ENCODE measurements at regions not wholly inside any gene's neighbourhood (a gene's known extent, or its start where the extent isn't known, plus 50 kb on each side); places are given as distances from the start of the nearest gene placed in this dataset.

- CTCF ChIA-PET = interaction anchor here (0.6 to 2.1 kb wide), 5 partner anchors 12 to 147 kb away, joined by 3 to 11 read pairs (median 3); no protein-coding TSS in a partner anchor
- no peak for DNase-seq (ENCODE audit: low read depth in 1 of 2, low spot score in 1 of 2)
- TF ChIP-seq ZFP36 (IDR thresholded peaks at IDR 0.05; ENCODE audit: borderline replicate concordance, partially characterized antibody) (no peak), EHMT2 (IDR thresholded peaks at IDR 0.05; ENCODE audit: low read depth) (no peak), MYC (IDR thresholded peaks at IDR 0.05; ENCODE audit: borderline replicate concordance, low read length) (no peak), HES2 (IDR thresholded peaks at IDR 0.05) (no peak), FOXS1 (CRISPR knock-in tag; IDR thresholded peaks at IDR 0.05) (no peak), ZNF302 (CRISPR knock-in tag; IDR thresholded peaks at IDR 0.05) (no peak), NFE2L2 (conservative IDR thresholded peaks at IDR 0.05; ENCODE audit: low read length) (no peak), RCOR1 (IDR thresholded peaks at IDR 0.05; ENCODE audit: low read depth, low read length) (no peak), HMGXB4 (CRISPR knock-in tag; IDR thresholded peaks at IDR 0.05; ENCODE audit: borderline replicate concordance) (no peak), HOXB5 (CRISPR knock-in tag; IDR thresholded peaks at IDR 0.05) (no peak), CHD4 (IDR thresholded peaks at IDR 0.05; ENCODE audit: borderline replicate concordance) (no peak), REST (IDR thresholded peaks at IDR 0.05) (no peak), ZC3H11A (IDR thresholded peaks at IDR 0.05) (no peak), E2F6 (IDR thresholded peaks at IDR 0.05; ENCODE audit: borderline replicate concordance, low read depth) (no peak), CEBPB (IDR thresholded peaks at IDR 0.05) (no peak), CTCF (IDR thresholded peaks at IDR 0.05) (no peak)
- ATAC-seq = peak in 1 of 2 experiments; percentile 3; a peak in 1 of 6 replicates
- H3K9me3 ChIP-seq = no peaks in the 10 kb centered on the region
- H3K4me1 ChIP-seq = peaks cover 18% of the 10 kb centered on the region
- POLR2A ChIA-PET = no interaction called here
- FAIRE-seq = no peak
- 80% methylated on average over 14 of the region's 14 CpGs for WGBS (ENCODE audit: missing lambda C conversion rate)
- H3K4me3 ChIP-seq = no peak overlapping the region
- no peak overlapping the region for H3K4me2 ChIP-seq
- H3K27ac ChIP-seq = peak overlapping the region; percentile 45 to 72; a peak in 5 of 6 replicates
Observed at GRCh38 chr17:79465681-79466025, 145.2 kb downstream of the RBFOX3 start.

GRCh38 chr17:79465011-79465680, 145.7 kb downstream of the RBFOX3 start:
- Histone ChIP-seq H3K27ac (peak overlapping the region; percentile 45 to 72; a peak in 4 of 6 replicates), H3K9me3 (no peaks in the 10 kb centered on the region), H3K4me2 (no peak overlapping the region), H3K4me3 (no peak overlapping the region), H3K4me1 (peaks cover 20% of the 10 kb centered on the region)
- WGBS (ENCODE audit: missing lambda C conversion rate) = 86% methylated on average over 25 of the region's 25 CpGs
- no peak for DNase-seq (ENCODE audit: low read depth in 1 of 2, low spot score in 1 of 2)
- ATAC-seq = no peak
- ChIA-PET POLR2A (no interaction called here), CTCF (interaction anchor here (0.6 to 2.1 kb wide), 5 partner anchors 12 to 147 kb away, joined by 3 to 11 read pairs (median 3); no protein-coding TSS in a partner anchor)
- FAIRE-seq = no peak
- no peak for TF ChIP-seq FOXS1 (CRISPR knock-in tag; IDR thresholded peaks at IDR 0.05)
- TF ChIP-seq TFCP2L1 (CRISPR knock-in tag; IDR thresholded peaks at IDR 0.05) = no peak
- no peak for TF ChIP-seq MAX (IDR thresholded peaks at IDR 0.05)
- no peak for TF ChIP-seq ZSCAN20 (CRISPR knock-in tag; IDR thresholded peaks at IDR 0.05)

Data from A549 (cell line).